ENCODE measurements at regions not wholly inside any gene's neighbourhood (a gene's known extent, or its start where the extent isn't known, plus 50 kb on each side); places are given as distances from the start of the nearest gene placed in this dataset.
A peak's percentile ranks its signal among the peaks of the same experiment; 100 is the strongest.
"Not testable (repeated sequence)": the region's sequence is repeated elsewhere in the genome, so short reads cannot be mapped to it uniquely, and the experiment has no call there.

DNA sequence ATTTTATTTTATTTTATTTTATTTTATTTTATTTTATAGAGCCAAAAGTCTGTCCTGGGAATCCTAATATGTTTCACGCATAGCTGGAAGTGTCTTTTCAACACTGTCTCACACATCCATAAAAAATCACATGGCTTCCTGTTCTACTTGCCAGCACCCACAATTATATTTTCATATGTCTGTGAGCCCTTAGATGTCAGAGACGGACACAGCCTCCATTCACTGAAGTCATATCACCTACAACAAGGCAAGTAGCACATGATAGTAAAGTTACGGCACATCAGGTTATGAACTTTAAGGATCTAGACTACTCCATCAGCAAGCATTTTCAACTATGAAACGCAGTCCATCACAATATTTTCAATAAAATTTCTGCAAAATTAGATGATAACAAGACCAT is 168.4 kb downstream of the ZIC4 start:
- DNase-seq (ENCODE audit: low read depth) = no peak

DNA sequence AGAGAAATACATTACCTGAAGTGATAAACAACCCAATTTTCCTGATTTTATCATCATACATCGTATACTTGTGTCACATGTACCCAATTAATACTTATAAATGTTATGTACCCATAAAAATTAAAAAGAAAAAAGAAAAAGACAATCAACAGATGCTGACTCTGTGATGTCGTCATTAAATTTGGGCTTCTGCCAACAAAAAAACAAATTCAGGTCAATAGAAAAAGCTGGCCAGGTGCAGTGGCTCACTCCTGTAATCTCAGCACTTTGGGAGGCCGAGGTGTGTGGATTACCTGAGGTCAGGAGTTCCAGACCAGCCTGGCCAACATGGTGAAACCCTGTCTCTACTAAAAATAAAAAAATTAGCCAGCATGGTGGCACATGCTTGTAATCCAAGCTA is 174.4 kb downstream of the ZIC4 start:
- DNase-seq (ENCODE audit: low read depth) = not testable (repeated sequence)

DNA sequence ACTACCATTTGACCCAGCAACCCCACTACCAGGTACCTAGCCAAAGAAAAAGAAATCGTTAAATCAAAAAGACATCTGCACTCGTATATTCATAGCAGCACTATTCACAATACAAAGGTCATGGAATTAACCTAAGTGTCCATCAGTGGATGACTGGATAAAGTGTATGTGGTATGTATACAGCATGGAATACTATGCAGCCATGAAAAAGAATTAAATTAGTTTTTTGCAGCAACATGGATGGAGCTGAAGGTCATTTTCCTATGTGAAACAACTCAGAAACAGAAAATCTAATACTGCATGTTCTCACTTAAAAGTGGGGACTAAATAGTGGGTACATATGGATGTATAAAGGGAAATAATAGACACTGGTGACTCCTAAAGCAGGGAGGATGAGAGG is 175.2 kb downstream of the ZIC4 start:
- DNase-seq (ENCODE audit: low read depth) = no peak

DNA sequence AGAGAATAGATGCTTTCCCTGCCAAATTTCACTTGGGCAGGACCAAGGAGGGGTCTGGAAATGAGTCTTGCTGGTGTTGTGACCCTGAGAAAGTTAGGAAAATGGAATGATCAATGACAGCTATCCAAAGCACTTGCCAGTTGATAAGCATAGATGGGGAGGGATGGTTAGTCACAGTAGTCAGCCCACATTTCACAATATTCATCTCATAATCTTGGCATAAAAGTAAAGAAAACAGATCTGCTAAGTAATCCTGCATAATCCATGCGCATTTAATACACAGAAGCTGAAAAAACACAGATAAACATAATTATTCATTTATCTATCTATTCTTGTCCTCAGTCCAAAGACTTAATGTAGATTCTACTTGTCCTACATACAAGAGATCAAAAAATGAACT is 184.1 kb downstream of the ZIC4 start:
- DNase-seq (ENCODE audit: low read depth) = no peak

DNA sequence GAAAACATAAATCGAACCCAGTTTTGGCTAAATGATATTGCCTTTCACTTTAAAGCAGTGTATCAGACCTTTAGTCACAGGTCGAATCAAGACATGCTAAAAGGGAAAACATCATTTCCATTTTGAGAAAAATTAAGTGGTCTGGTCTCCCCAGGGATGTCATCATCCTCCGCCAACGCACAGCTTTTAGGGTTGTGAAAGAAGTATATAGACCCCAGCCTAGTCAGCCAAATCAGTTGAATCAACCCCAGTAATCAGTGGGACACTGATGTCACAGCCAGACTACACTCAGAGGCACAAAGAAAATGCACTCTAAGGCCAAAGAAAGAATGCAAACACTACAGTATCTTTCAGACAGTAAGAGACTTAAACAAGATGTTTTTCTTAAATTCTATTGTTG is 187.4 kb downstream of the ZIC4 start:
- no peak for DNase-seq (ENCODE audit: low read depth)

DNA sequence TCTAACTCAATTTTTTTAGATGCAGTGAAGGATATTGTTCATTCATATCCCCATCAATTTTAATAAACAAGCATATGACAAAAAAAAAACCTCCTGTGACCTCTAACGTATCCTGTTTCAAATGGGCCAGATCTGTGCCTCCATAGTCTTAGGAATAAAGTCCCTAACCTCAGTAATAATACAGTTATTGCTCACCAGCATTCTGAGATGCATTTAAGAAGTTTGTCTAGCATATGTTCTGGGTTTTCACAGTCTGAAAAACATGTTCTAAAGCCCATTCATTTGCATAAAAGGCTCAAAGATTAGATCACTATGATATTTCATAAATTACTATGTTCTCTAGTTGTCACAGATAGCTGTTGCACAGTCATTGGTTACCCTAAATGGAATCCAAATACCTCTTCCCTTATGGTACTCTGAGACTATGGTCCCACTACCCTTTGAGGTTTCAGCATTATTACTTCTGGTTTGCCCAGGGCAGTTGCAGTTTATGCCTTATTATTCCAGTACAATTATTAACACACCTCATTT is 190.1 kb downstream of the ZIC4 start:
- DNase-seq (ENCODE audit: low read depth) = no peak

DNA sequence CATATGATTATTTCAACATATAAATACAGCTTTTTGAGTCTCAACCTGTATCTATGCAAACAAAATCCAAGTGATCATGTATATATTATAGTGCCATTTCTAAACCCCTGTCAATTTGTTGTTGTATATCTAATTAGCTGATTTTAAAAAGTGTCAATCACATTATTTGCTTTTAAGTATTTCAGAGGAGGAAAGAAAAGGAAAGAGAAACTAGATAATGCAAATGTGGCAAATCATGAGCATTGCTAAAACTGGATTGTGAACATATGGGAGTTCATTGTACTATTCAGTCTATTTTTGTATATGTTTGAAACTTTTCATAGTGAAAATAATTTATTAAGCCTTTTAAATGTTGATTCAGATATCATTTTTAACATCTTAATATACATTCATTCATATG is 190.7 kb downstream of the ZIC4 start:
- DNase-seq (ENCODE audit: low read depth) = no peak

DNA sequence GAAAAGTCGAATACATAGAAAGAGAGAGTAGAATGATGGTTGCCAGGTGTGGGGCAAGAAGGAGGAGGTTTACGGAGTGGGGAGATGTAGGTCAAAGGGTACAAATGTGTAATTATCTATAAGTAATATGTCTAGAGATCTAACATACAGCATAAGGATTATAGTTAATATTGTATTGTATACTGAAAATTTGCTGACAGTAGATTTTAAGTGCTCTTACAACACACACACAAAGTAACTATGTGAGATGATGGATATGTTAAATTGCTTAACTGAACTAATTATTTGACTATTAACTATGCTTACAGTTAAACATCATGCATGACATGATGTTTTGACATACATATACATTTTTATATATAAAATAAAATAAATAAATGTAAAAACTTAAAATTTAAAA is 192.7 kb downstream of the ZIC4 start:
- DNase-seq (ENCODE audit: low read depth) = no peak

DNA sequence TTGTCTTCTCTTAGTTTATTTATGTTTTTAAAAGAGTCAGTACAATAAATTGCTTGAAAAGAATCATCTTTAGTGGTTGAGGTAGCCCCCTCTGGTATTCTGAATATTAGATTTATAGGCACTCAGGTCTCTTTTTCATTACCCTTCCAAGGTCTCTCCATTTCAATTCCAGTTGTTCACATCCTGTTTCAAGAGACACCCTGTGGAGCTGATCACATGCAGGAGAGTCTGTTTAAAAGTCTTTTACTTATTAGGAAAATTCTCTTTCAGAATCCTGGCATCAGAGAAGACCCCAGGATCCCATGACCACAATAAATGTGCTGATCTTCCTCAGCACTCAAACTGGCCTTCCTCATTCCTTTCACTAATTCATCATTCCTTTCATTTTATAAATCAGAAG is 195.7 kb downstream of the ZIC4 start:
- DNase-seq (ENCODE audit: low read depth) = no peak

DNA sequence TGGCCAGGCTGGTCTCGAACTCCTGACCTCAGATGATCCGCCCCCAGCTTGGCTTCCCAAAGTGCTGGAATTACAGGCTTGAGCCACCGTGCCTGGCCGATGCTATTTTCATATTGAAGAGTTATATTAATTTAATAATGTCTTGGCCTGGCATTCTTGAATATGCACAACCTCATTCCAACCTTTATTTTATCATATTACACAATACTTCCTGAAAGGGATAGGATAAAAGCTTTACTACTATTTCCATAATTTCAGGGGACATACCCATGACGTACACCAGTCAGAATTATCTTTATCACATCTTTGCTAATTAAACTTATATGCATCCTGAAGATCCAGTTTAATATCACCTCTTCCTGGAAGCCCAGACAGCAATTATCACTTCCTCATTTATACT is 205.3 kb downstream of the ZIC4 start:
- DNase-seq (ENCODE audit: low read depth) = no peak

DNA sequence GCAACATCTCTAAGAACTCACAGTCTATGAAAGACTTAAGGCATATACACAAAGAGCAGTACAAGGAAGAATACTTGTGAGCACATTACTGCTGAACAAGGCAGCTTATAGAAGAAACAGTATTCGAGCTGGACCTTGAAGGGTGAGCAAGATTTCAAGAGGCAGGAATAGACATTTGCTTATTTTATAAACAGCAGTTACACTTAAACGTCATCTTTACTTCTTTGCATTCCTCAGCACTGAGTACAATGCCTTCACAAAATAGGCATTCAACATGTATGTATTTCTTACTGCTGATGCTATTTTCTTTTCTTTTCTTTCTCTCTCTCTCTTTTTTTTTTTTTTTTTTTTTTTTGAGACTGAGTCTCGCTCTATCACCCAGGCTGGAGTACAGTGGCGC is 205.8 kb downstream of the ZIC4 start:
- DNase-seq (ENCODE audit: low read depth) = no peak

DNA sequence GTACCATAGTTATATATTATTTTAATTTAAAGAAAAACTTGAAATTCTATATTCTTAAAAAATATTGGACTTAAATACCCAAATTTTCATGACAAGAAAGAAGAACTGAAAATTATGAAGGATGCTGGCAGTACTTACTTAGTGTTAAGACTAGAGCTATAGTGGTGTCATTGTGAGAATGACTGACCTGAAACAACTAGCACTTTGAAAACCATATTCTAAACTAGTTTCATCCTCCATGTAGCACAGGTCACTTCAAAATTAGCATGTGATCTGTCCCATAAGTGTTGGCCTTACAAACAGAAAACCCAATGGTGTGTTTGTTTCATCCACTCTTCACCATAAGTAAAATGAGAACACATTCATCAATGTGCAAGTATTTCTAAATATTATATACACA is 208.6 kb downstream of the ZIC4 start:
- no peak for DNase-seq (ENCODE audit: low read depth)

DNA sequence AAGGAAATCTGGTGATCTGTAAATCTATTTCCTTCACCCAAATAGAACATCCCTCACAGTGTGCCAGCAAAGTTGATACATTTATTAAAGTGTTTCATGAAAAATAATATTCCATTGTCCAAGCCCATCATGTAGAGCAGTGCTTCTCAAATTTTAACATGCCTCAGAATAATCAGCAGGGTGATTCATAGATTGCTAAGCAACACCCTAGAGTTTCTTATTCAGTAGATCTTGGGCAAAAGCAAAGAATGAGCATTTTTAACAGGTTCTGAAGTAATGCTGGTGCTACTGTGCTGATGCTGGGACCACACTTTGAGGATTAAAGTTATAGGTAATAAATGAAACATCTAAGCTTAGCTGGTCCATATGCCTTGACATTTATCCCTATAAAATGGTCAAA is 210.5 kb downstream of the ZIC4 start:
- no peak for DNase-seq (ENCODE audit: low read depth)

DNA sequence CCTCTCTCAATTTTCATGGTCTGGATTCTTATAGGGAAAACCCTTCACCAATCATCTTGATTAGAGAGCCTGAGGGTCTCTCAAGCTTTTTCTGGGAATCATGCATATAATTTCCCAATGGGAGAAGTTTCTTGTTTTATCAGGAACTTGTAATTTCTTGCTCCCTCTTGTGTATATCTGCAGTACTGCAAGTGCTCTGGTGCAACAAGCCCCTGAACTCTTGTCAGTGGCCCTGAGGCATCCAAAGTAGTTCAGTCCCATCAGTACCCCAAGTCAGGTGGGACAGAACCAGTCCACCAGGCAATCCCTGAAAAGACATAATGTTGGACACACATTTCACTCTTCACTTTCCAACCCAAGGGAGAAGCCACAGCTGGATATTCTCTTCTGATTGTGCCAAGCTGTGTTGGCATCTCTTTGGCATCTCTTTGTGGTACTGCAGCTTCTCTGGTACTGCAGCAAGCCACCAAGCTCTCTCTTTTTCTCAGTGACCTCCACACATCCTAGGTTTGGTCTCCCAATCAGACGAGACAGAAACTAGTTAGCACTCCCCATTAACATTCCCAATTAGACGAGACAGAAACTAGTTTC is 214.5 kb downstream of the ZIC4 start:
- DNase-seq (ENCODE audit: low read depth) = peak; percentile 27

DNA sequence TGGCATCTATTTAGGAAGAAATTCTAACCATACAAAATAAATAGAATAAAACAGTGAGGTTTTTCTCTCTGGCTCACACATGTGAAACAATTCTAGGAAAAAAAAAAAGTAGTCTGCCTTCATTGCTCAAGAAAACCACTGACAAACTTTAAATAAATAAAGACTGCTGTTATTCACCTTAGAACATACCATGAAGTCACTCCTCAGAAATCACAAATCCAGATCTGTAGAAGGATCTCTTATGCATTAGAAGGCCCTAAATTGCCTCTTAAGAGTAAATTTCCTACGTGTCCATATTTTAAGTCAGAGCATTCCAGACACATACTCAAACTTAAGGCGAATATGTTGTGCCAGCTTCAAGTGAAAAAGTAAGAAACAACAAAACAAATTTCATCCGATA is 217.3 kb downstream of the ZIC4 start:
- DNase-seq (ENCODE audit: low read depth) = no peak

DNA sequence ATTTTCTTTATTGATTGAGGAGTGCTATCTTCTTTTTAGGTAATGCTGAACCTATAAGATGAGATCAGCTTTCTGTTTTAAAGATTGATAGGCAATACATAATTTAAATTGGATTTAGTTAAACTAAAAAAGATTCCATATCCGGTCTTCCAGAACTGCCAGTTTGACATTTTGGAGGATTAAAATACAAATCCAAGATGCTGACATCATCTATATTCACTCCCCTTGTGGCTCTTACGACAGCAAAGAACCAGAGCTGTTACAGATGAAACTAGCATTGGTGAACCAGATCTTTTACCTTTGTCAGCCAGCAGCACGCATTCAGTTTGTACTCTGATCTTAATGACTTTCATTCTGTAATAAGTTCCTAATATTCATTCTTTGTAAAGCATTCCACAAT is 218.7 kb downstream of the ZIC4 start:
- no peak for DNase-seq (ENCODE audit: low read depth)

DNA sequence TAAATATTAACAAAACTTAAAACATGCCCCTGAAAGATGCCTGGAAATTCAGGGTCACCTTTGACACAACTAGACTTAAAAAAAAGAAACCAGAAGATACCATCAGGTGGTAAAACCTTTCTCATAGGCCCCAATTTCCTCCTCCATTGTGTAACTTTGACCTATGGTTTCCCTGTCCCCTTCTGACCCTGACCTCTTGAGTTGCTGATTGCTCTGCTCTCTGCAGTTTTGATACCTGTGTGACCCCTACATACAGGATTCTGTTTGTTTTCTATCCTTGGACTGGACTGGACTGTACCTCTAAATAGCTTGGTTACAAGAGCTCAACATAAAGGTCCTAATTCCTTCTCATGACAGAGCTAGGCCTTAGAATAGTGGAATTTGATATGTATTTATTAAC is 220.6 kb downstream of the ZIC4 start:
- no peak for DNase-seq (ENCODE audit: low read depth)

DNA sequence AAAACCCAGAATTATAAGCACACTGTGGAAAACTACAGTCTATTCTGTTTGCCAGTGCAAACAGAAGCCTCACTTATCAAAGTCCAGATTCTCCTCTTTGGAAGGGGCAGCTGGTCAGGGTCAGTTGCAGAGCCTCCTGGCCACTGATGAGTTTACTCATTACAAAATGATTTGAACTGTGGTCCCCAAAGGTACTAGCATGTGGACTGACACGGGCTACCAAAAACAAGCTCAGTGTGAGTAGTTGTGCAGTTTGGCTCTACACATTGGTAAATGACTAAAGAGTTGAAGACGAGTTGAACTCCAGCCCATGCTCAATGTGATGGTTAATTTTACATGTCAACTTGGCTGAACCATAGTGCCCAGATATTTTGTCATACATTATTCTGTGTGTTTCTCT is 221.5 kb downstream of the ZIC4 start:
- no peak for DNase-seq (ENCODE audit: low read depth)

DNA sequence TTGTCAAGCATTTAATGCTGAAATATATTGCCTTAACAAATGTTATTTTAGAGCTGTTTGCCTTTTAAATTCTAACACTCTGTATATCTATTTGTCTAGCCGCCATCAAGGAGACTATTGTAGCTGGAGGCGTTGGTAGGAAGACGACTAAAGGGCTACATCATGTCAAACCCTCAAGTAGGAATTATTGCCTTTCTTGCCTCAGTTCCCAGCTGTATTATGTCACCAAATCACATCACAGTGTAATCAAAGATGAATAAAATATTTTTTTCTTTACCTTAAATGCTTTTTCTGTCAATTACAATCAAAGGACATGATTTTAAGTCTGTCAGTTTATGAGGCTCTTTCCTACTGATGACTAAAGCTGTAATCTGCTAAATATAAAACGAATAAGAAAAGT is 233.1 kb downstream of the ZIC4 start:
- DNase-seq (ENCODE audit: low read depth) = no peak

DNA sequence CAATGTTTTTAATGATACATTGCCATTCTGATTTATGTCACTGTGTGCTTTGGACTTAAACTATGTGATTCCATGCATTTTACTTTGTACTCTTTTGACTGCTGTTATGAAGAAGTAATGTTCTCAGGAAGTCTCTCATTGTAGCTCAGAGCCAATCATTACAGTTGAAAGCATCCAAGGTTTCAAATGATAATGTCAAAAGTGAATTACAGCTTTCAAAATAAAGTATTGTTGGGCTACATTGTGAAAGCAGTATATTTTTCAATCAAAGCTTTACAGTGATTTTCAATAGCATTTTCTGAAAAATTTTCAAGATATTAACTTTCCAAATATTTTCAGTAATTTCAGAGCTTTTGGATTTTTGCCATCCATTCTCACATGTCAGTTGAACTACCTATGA is 243.6 kb downstream of the ZIC4 start:
- no peak for DNase-seq (ENCODE audit: low read depth)

DNA sequence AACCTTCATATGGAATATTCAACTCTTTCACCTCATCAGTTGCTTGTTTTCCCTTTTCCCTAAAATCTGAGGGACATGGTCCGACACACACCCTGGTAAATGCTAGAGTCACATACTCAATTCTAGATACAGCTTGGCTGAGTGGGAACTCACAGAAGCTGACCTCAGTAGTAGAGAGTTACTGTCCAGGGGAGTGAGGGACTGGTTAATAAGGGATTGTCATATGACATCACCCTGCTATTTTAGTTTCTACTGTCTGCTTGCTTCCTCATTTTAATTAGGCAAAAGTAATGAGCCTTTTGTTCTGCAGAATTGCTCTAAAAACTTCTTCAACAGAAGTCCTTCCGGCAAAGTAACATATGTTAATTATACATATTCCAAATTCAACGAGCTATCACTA is 244.5 kb downstream of the ZIC4 start:
- no peak for DNase-seq (ENCODE audit: low read depth)

DNA sequence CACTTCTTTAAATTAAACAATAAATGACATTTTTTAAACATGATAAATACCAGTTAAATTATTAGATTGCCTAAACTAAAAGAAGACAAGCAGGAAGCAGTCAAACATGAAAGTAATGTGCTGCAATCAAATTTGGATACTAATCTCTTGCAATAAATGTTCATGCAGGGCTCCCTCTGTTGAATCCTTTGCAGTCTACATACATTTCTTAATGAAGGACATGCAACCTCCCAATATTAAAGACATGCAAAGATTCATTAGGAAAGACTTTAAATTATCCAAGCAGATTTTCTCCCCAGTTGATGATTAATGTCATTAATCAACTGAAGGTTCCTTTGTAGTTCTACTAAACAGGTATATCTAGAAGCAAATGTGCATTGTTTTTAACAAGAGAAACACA is 245.4 kb downstream of the ZIC4 start:
- no peak for DNase-seq (ENCODE audit: low read depth)

DNA sequence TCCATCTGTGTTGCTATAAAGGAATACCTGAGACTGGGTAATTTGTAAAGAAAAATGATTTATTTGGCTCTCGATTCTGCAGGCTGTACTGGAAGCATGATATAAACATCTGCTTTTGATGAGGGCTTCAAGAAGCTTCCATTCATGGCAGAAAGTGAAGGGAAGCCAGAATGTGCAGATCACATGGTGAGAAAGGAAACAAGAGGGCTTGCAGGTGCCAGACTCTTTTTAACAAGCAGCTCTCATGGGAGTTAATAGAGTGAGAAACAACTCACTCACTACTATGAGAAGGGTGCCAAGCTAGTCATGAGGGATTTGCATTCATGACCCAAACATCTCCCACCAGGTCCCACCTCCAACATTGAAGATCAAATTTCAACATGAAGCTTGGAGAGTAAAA is 247.2 kb downstream of the ZIC4 start:
- DNase-seq (ENCODE audit: low read depth) = no peak

DNA sequence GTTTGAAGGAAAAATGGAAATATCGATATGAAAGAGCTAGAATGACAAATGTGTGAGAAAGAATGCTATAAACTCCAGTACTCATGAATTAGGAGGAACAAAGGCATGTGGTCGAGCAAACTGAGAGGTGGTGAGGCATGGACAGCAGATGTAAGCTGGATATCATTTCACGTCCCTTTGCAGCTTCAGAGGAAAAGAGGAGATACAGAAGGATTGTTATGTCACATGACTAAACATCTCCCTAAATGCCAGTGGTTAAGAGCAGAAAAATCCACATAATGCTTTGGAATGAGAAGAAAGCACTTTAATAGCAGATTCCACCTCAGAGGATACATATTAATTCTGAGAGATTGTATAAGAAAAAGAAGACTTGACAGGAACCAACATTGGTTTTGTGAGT is 248.7 kb downstream of the ZIC4 start:
- peak; percentile 34 for DNase-seq (ENCODE audit: low read depth)

DNA sequence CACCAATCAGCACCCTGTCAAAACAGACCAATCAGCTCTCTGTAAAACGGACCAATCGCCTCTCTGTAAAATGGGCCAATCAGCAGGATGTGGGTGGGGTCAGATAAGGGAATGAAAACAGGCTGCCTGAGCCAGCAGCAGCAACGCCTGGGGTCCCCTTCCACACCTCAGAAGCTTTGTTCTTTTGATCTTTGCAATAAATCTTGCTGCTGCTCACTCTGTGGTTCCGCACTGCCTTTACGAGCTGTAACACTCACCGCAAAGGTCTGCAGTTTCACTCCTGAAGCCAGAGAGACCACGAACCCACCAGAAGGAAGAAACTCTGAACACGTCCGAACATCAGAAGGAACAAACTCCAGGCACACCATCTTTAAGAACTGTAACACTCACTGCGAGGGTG is 251.4 kb downstream of the ZIC4 start:
- not testable (repeated sequence) for DNase-seq (ENCODE audit: low read depth)

Data from GM04503 (cell line).